KMS-11 (cell line): ENCODE measurements at regions not wholly inside any gene's neighbourhood (a gene's known extent, or its start where the extent isn't known, plus 50 kb on each side); places are given as distances from the start of the nearest gene placed in this dataset.

ENCODE experiments used
- H2AFZ ChIP-seq: fragments of 200-600 bp; sonication (generic); 2 replicates; pipeline ENCODE4 v1.6.1; 2016; ENCODE audit warnings: antibody characterized with exemption, mixed run types, low read depth
- H3K27ac ChIP-seq: fragments of 200-600 bp; sonication (generic); 2 replicates; pipeline ENCODE4 v1.6.1; 2016; ENCODE audit warnings: mild to moderate bottlenecking, mixed run types
- H3K27me3 ChIP-seq: fragments of 200-600 bp; sonication (generic); 2 replicates; pipeline ENCODE4 v1.6.1; 2017; ENCODE audit warnings: mild to moderate bottlenecking, low read depth, mixed run types, moderate library complexity; ENCODE audit not compliant: insufficient read depth
- H3K36me3 ChIP-seq: fragments of 200-600 bp; sonication (generic); 2 replicates; pipeline ENCODE4 v1.6.1; 2017; ENCODE audit warnings: mild to moderate bottlenecking, mixed run types; ENCODE audit not compliant: insufficient read depth
- H3K4me1 ChIP-seq: fragments of 200-600 bp; sonication (generic); 2 replicates; pipeline ENCODE4 v1.6.1; 2016; ENCODE audit warnings: mild to moderate bottlenecking, low read depth, mixed run types; ENCODE audit not compliant: poor library complexity, severe bottlenecking
- H3K4me2 ChIP-seq: fragments of 200-600 bp; sonication (generic); 2 replicates; pipeline ENCODE4 v1.7.0; 2016; ENCODE audit warnings: mild to moderate bottlenecking, mixed run types
- H3K4me3 ChIP-seq: fragments of 200-600 bp; sonication (generic); IDR thresholded peaks from 2 replicates; pipeline ENCODE4 v1.6.1; 2017; ENCODE audit warnings: low read depth, low read length, mixed read lengths; ENCODE audit not compliant: insufficient read depth
- H3K79me2 ChIP-seq: fragments of 200-600 bp; sonication (generic); 2 replicates; pipeline ENCODE4 v1.6.1; 2016; ENCODE audit warnings: low read depth, mixed run types; ENCODE audit not compliant: insufficient read depth
- H3K9ac ChIP-seq: fragments of 200-600 bp; sonication (generic); 2 replicates; pipeline ENCODE4 v1.6.1; 2016; ENCODE audit warnings: mild to moderate bottlenecking, mixed run types
- H4K20me1 ChIP-seq: fragments of 200-600 bp; sonication (generic); 2 replicates; pipeline ENCODE4 v1.6.1; 2016; ENCODE audit warnings: mild to moderate bottlenecking, mixed run types; ENCODE audit not compliant: insufficient read depth
- TF ChIP-seq, protein P1 (sequence below): fragments of 200-600 bp; sonication (generic); conservative IDR thresholded peaks from 2 replicates; pipeline ENCODE4 v1.6.1; 2017; ENCODE audit warnings: low read depth, mild to moderate bottlenecking, antibody characterized with exemption, low read length, moderate library complexity, mixed read lengths

DNA sequence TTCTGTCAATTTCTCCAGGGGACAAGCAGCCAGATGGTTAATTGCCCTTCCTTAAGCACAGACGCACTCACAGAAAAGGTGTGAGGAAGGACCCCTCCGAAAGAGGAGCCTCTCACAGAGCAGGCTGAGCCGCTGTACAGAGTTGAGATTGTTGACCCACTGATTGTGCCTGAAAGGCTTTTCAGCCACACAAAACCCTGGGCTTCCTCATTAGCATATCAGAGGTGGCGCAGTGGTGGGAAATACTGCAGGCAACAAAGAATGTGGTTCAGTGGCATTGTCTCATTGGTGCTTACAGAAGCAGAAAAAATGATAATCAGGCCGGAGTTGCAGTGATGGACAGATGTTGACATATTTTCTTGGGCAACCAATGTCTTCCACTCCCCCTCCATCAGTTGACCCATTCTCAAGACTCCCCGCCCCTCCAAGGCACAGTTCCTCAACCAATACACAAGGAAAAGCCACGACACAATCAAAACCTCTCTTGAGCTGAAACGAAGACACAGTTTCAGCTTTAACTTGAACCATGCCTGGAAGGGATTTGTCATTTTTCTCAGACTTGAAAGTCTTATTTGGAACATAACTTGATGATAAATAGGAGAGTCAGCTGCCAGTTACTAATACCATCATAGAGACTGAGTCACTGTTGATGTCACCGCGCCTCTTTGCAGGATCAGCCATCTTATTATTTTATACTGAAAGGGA, 53.1 kb downstream of the ATXN3L start:
- H3K27me3 ChIP-seq = no peaks in the 10 kb centered on the region
- no peak overlapping the region for H2AFZ ChIP-seq
- H3K9ac ChIP-seq = no peak overlapping the region
- H3K4me2 ChIP-seq = no peak overlapping the region
- H4K20me1 ChIP-seq = no peaks in the 10 kb centered on the region
- H3K4me3 ChIP-seq = no peak overlapping the region
- H3K36me3 ChIP-seq = no peaks in the 10 kb centered on the region
- H3K79me2 ChIP-seq = no peaks in the 10 kb centered on the region
- H3K4me1 ChIP-seq = no peaks in the 10 kb centered on the region
- no peak overlapping the region for H3K27ac ChIP-seq
- TF ChIP-seq, protein P1, sequence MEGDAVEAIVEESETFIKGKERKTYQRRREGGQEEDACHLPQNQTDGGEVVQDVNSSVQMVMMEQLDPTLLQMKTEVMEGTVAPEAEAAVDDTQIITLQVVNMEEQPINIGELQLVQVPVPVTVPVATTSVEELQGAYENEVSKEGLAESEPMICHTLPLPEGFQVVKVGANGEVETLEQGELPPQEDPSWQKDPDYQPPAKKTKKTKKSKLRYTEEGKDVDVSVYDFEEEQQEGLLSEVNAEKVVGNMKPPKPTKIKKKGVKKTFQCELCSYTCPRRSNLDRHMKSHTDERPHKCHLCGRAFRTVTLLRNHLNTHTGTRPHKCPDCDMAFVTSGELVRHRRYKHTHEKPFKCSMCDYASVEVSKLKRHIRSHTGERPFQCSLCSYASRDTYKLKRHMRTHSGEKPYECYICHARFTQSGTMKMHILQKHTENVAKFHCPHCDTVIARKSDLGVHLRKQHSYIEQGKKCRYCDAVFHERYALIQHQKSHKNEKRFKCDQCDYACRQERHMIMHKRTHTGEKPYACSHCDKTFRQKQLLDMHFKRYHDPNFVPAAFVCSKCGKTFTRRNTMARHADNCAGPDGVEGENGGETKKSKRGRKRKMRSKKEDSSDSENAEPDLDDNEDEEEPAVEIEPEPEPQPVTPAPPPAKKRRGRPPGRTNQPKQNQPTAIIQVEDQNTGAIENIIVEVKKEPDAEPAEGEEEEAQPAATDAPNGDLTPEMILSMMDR = no peak

DNA sequence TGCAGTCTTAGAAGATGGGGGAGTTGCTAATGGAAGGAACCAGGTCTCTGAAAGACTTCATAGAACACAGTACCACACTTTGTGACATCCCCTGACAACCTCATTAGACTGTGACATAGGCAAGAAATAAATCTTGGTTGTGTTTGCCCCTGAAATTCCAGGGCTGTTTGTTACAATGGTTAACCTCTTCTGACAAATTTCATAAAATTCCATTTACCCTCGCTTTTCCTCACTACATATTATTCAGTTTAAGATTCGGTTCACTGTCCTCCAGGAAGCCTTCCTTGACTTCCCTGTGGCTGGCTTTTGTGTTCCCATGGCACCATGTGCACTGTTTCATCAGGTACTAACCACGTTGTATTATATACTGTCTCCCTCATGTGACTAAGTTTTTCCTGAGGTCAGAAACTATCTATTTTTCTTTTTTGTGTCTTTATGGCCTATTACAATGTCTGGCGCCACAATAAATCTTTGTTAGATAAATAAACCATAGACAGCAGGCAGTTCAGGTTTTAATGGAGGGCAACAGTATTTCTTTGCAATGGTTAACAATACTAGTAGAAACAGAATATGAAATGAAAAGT, 54.2 kb downstream of the ATXN3L start:
- TF ChIP-seq, protein P1 = no peak
- H3K4me2 ChIP-seq = no peak overlapping the region
- H3K9ac ChIP-seq = no peak overlapping the region
- H3K4me3 ChIP-seq = no peak overlapping the region
- H4K20me1 ChIP-seq = no peaks in the 10 kb centered on the region
- H3K79me2 ChIP-seq = no peaks in the 10 kb centered on the region
- no peaks in the 10 kb centered on the region for H3K27me3 ChIP-seq
- H2AFZ ChIP-seq = no peak overlapping the region
- H3K27ac ChIP-seq = no peak overlapping the region
- no peaks in the 10 kb centered on the region for H3K36me3 ChIP-seq
- H3K4me1 ChIP-seq = no peaks in the 10 kb centered on the region

DNA sequence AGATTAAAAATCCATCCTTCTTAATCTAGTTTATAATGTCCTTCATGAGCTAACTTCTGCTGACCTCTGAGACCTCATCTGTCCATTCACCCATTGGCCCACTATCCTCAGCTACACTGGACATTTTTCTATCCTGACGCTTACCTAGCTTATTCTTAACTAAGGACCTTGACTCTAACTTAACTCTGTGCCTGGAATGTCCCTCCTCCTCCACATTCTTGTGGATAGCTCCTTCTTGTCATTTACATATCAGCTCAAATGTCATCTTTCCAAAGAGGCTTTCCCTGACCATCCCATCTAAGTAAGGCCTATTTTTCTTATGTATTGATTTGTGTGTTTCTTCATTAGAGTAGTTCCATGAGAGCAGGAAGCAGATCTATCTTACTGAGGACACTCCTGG, 54.7 kb downstream of the ATXN3L start:
- H3K4me2 ChIP-seq = no peak overlapping the region
- TF ChIP-seq, protein P1 = no peak
- H2AFZ ChIP-seq = no peak overlapping the region
- no peak overlapping the region for H3K27ac ChIP-seq
- H3K4me3 ChIP-seq = no peak overlapping the region
- no peaks in the 10 kb centered on the region for H3K79me2 ChIP-seq
- no peaks in the 10 kb centered on the region for H3K27me3 ChIP-seq
- no peaks in the 10 kb centered on the region for H3K4me1 ChIP-seq
- H3K36me3 ChIP-seq = no peaks in the 10 kb centered on the region
- H4K20me1 ChIP-seq = no peaks in the 10 kb centered on the region
- H3K9ac ChIP-seq = no peak overlapping the region

DNA sequence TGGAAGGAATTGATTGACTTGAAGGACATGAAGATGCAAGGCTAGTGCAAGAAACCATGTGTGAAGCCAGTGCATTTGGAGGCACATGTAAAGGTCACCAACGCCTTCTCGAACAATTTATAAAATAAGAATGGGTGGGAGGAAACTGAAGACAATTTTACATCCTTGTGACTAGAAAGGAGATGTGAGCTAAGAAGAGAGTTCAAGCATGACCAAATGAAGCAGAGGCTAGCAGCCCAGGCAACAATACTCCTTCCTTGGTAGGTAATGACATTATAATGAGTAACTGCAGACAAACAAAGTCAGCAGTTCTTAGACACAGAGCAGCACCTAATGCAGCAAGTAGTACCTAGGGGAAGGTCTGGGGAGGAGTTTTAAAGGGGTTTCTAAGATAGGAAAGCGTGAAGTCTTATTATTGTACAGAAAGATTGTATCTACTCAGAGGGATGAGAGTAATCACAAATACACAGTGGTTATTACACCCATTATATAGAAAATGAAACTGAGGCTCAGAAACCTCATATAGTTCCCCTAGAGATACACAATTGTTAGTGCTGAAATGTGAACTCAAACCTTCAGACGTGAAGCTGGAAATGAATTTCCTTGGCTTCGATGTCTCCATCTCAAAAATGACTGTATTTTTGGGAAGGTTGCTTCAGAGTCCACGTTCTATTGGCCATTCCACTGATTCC, 56.1 kb downstream of the ATXN3L start:
- Histone ChIP-seq H3K4me3 (no peak overlapping the region), H4K20me1 (no peaks in the 10 kb centered on the region), H3K9ac (no peak overlapping the region), H3K4me2 (no peak overlapping the region), H2AFZ (no peak overlapping the region), H3K36me3 (no peaks in the 10 kb centered on the region), H3K27ac (no peak overlapping the region), H3K79me2 (no peaks in the 10 kb centered on the region), H3K27me3 (no peaks in the 10 kb centered on the region), H3K4me1 (peaks cover under 1% of the 10 kb centered on the region)
- TF ChIP-seq, protein P1 = no peak
